ENCODE measurements at regions not wholly inside any gene's neighbourhood (a gene's known extent, or its start where the extent isn't known, plus 50 kb on each side); places are given as distances from the start of the nearest gene placed in this dataset.

DNA sequence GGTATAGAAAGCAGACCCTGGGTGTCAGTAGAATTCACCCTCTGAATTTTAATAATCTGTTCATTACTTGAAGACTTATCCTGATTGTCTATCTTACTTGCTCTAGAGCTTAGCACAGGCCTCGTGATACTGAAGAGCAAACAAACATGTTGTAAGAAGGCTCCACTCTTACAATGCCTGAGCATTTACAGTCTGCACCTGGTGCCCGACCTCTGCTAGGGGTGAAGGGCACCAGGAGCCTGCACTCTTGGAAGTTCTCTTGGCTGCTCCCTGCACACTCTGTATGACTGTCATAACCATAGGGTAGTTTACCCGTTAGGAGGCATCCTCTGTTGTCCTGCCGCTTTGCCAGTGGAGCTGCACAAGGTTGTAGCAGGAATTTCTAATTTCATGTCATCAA lies 91.3 kb upstream of the NPY start:
- no peak for TF ChIP-seq CTCF (IDR thresholded peaks at IDR 0.05; ENCODE audit: unreplicated experiment)

DNA sequence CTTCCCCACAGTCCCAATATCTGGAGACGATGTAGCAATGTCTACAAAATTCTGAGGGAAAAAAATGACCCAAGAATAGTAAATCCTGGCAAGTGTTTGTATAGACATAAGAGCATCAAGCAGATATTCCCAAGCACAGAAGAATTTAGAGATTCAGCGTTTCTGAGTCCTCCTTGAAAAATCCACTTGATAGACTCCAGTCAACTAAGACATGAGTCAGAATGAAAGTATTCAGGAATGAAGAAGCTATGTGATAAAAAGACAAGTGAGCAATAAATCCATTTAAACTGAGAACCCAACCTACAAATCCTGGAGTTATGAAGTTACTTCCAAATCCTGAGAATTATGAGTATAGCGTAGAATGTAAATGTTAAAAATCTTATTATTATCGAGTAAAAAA lies 86.1 kb upstream of the NPY start:
- H3K36me3 Mint-ChIP-seq, result no peaks in the 10 kb centered on the region
- no peaks in the 10 kb centered on the region for H3K9me3 Mint-ChIP-seq
- no peak overlapping the region for H3K4me3 Mint-ChIP-seq
- TF ChIP-seq CTCF (IDR thresholded peaks at IDR 0.05; ENCODE audit: unreplicated experiment), result no peak
- DNase-seq (ENCODE audit: low spot score in 2 of 2, unreplicated experiment in 2 of 2), result no peak
- no peak overlapping the region for H3K27ac Mint-ChIP-seq
- peaks cover 65% of the 10 kb centered on the region for H3K27me3 Mint-ChIP-seq (ENCODE audit: low read depth)
- H3K4me1 Mint-ChIP-seq, result peaks cover 16% of the 10 kb centered on the region

More for the DNA sequence above, 91.3 kb upstream of the NPY start:
- Mint-ChIP-seq H3K36me3 (no peaks in the 10 kb centered on the region), H3K4me3 (no peak overlapping the region), H3K27ac (no peak overlapping the region), H3K9me3 (peaks cover 7% of the 10 kb centered on the region), H3K4me1 (peaks cover under 1% of the 10 kb centered on the region), H3K27me3 (ENCODE audit: low read depth) (peaks cover 39% of the 10 kb centered on the region)
- no peak for DNase-seq (ENCODE audit: low spot score in 2 of 2, unreplicated experiment in 2 of 2)

GRCh38 chr7:24199978-24200377 lies 84.0 kb upstream of the NPY start:
- TF ChIP-seq CTCF (IDR thresholded peaks at IDR 0.05; ENCODE audit: unreplicated experiment), result no peak
- H3K4me1 Mint-ChIP-seq, result peaks cover 16% of the 10 kb centered on the region
- no peaks in the 10 kb centered on the region for H3K9me3 Mint-ChIP-seq
- H3K27me3 Mint-ChIP-seq (ENCODE audit: low read depth), result peaks cover 70% of the 10 kb centered on the region
- no peak for DNase-seq (ENCODE audit: low spot score in 2 of 2, unreplicated experiment in 2 of 2)
- H3K36me3 Mint-ChIP-seq, result no peaks in the 10 kb centered on the region
- no peak overlapping the region for H3K4me3 Mint-ChIP-seq
- H3K27ac Mint-ChIP-seq, result no peak overlapping the region

DNA sequence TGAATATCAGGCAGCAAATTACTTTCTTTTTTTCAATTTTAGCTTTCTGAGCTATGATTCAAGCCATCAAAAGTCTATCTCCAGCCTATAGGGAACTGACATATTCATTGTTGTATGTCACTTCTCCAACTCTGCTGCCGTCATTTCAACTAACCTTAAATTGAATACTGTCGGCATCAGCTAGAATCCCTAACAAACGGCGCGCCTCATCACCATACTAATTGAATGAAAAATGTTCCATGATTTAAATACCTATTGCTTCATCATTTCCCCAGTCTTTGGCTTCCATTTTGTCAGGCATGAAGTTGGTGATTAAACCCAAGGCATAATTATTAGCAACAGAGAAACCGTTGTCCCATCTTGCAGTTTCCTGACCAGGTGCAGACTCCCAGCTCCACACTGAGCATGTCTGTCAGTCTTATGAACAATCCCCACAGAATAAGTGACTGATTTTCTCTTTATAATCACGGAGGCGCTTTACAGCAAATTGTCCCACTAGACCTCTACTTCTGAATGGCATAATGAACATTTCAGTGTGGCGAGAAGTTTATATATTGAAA lies 83.5 kb upstream of the NPY start:
- Mint-ChIP-seq H3K36me3 (no peaks in the 10 kb centered on the region), H3K27me3 (ENCODE audit: low read depth) (peaks cover 66% of the 10 kb centered on the region), H3K4me3 (no peak overlapping the region), H3K9me3 (no peaks in the 10 kb centered on the region), H3K27ac (no peak overlapping the region), H3K4me1 (peaks cover 16% of the 10 kb centered on the region)
- DNase-seq (ENCODE audit: low spot score in 2 of 2, unreplicated experiment in 2 of 2), result no peak
- no peak for TF ChIP-seq CTCF (IDR thresholded peaks at IDR 0.05; ENCODE audit: unreplicated experiment)

DNA sequence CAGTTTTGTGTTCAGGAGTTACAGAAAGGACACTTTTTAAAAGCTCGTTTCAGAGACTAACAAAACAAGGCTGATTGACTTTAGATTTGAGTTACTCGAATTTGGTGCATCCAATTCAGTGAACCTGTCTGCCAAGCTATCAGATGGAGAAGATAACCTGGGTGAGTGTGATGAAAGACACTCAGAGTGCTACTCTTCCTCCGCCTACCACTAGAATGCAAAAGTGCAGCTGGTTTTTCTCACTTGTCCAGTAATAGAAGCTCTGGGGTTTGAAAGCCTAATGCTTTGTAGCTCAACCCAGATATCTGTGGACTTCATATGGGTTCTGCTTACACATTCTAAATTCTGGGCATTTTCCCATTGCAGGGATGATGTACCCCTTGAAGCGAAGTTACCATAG lies 82.8 kb upstream of the NPY start:
- Mint-ChIP-seq H3K9me3 (no peaks in the 10 kb centered on the region), H3K4me1 (peaks cover 16% of the 10 kb centered on the region), H3K4me3 (no peak overlapping the region), H3K36me3 (no peaks in the 10 kb centered on the region), H3K27me3 (ENCODE audit: low read depth) (peaks cover 58% of the 10 kb centered on the region), H3K27ac (no peak overlapping the region)
- no peak for TF ChIP-seq CTCF (IDR thresholded peaks at IDR 0.05; ENCODE audit: unreplicated experiment)
- DNase-seq (ENCODE audit: low spot score in 2 of 2, unreplicated experiment in 2 of 2), result no peak

DNA sequence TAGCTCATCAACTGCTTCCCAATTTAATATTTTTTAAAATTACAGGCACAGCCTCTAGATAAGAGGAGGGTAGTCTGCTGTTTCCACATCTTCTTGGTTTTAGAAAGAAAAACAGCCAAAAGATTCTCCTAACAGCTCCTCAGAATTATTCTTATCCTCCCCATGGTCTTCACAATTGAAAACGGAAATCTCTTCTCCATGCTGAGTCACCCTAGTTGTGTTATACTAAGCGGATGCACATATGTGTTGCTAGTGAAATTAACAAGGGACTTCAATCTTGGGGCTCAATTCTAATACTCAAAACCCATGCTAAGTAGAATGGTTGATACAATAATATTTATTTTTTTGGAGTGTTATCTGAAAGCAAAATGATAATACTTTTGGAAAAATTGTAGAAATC lies 71.9 kb upstream of the NPY start:
- H3K27me3 Mint-ChIP-seq (ENCODE audit: low read depth), result peaks cover 23% of the 10 kb centered on the region

More for the DNA sequence above, 71.9 kb upstream of the NPY start:
- TF ChIP-seq CTCF (IDR thresholded peaks at IDR 0.05; ENCODE audit: unreplicated experiment), result no peak
- Mint-ChIP-seq H3K27ac (no peak overlapping the region), H3K36me3 (no peaks in the 10 kb centered on the region), H3K9me3 (no peaks in the 10 kb centered on the region), H3K4me3 (no peak overlapping the region), H3K4me1 (peaks cover 6% of the 10 kb centered on the region)
- no peak for DNase-seq (ENCODE audit: low spot score in 2 of 2, unreplicated experiment in 2 of 2)
